Prostate gland (tissue), 2 donors: ENCODE measurements at regions not wholly inside any gene's neighbourhood (a gene's known extent, or its start where the extent isn't known, plus 50 kb on each side); places are given as distances from the start of the nearest gene placed in this dataset.

Experiments
- CTCF ChIP-seq, 4 experiments: fragments of 200-600 bp in 2 of 4; fragments of 450-650 bp in 2 of 4; sonication (generic) in 2 of 4; IDR thresholded peaks; 1 replicate in 3 of 4; 2 replicates in 1 of 4; pipeline ENCODE4 v1.5.1; 2016 to 2019; ENCODE audit warnings: antibody characterized with exemption in 4 of 4, mild to moderate bottlenecking in 2 of 4, moderate library complexity in 2 of 4
- POLR2A ChIP-seq: fragments of 450-650 bp; IDR thresholded peaks from one replicate; pipeline ENCODE4 v1.6.1; 2016; ENCODE audit warnings: antibody characterized with exemption, mild to moderate bottlenecking
- POLR2AphosphoS5 ChIP-seq: sonication (generic); formaldehyde crosslinking; IDR thresholded peaks from one replicate; pipeline ENCODE4 v1.6.1; 2017; ENCODE audit warnings: antibody characterized with exemption

- TF ChIP-seq POLR2A (no peak), CTCF (IDR thresholded peaks at IDR 0.05) (no peak), POLR2AphosphoS5 (no peak)
These were observed 147.4 kb upstream of the FGF13 start for GRCh38 chrX:138858951-138859350.
